Frontal cortex (tissue), 3 donors: ENCODE measurements at regions not wholly inside any gene's neighbourhood (a gene's known extent, or its start where the extent isn't known, plus 50 kb on each side); places are given as distances from the start of the nearest gene placed in this dataset.

ENCODE experiments used
- DNase-seq, 2 donors: peaks; one replicate each; pipeline ENCODE4 v3.0.0; 2012; ENCODE audit warnings: low spot score in 2 of 2
- FAIRE-seq: peaks from 2 replicates; lab custom pipeline; 2012; peaks lifted over from hg19 to GRCh38; lab: Jason Lieb, UNC
- donor health status: control.
- donor health status: control.
- donor health status: control.

- DNase-seq (no peak), FAIRE-seq (no peak)
These were observed 277.7 kb downstream of the ARAP2 start for GRCh38 chr4:35966566-35966965.

GRCh38 chr4:35970366-35970960 is 273.9 kb downstream of the ARAP2 start:
- DNase-seq (no peak), FAIRE-seq (no peak)

GRCh38 chr4:35972814-35973213 is 271.5 kb downstream of the ARAP2 start:
- DNase-seq (no peak), FAIRE-seq (no peak)

GRCh38 chr4:35975617-35976355 is 268.5 kb downstream of the ARAP2 start:
- FAIRE-seq = no peak
- DNase-seq = no peak

GRCh38 chr4:35978551-35978950 is 265.8 kb downstream of the ARAP2 start:
- no peak for FAIRE-seq

GRCh38 chr4:35982318-35982717 is 262.0 kb downstream of the ARAP2 start:
- FAIRE-seq = no peak
- no peak for DNase-seq

More at GRCh38 chr4:35978551-35978950, 265.8 kb downstream of the ARAP2 start:
- no peak for DNase-seq

- FAIRE-seq (no peak), DNase-seq (no peak)
These were observed 257.8 kb downstream of the ARAP2 start for GRCh38 chr4:35986537-35986936.

GRCh38 chr4:35993606-35994005 is 250.7 kb downstream of the ARAP2 start:
- FAIRE-seq (no peak), DNase-seq (no peak)

- no peak for FAIRE-seq
- DNase-seq = no peak
These were observed 243.3 kb downstream of the ARAP2 start for GRCh38 chr4:36000941-36001557.

GRCh38 chr4:36003051-36003450 is 241.3 kb downstream of the ARAP2 start:
- DNase-seq (no peak), FAIRE-seq (no peak)

- FAIRE-seq = no peak
- no peak for DNase-seq
These were observed 240.0 kb downstream of the ARAP2 start for GRCh38 chr4:36004204-36004851.

- no peak for FAIRE-seq
These were observed 238.1 kb downstream of the ARAP2 start for GRCh38 chr4:36006226-36006625.

GRCh38 chr4:36010397-36010929 is 233.9 kb downstream of the ARAP2 start:
- DNase-seq = no peak
- no peak for FAIRE-seq

More at GRCh38 chr4:36006226-36006625, 238.1 kb downstream of the ARAP2 start:
- no peak for DNase-seq

GRCh38 chr4:36011381-36011780 is 232.9 kb downstream of the ARAP2 start:
- no peak for DNase-seq

GRCh38 chr4:36012503-36012902 is 231.8 kb downstream of the ARAP2 start:
- DNase-seq (no peak), FAIRE-seq (no peak)

More at GRCh38 chr4:36011381-36011780, 232.9 kb downstream of the ARAP2 start:
- no peak for FAIRE-seq

GRCh38 chr4:36013206-36013605 is 231.1 kb downstream of the ARAP2 start:
- DNase-seq (no peak), FAIRE-seq (no peak)
